ENCODE measurements at regions not wholly inside any gene's neighbourhood (a gene's known extent, or its start where the extent isn't known, plus 50 kb on each side); places are given as distances from the start of the nearest gene placed in this dataset.

DNA sequence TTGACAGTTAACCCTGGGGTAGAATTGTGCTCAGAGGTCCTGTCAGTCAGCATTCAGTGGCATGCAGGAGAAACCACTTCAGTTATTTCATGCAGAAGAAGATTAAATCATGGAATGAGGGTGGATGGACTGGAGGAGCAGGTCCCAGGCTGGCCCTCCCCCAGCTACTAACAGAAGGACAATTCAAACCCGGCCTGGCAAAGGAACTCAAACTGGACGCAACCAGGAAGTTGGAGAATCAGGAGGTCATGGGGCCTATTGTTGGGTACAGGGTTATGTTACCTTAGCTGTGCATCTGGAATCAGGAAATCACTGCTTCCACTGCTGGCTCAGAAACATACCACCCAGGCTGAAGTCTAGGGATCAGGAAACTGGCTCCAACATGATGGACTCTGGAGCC lies 121.4 kb downstream of the GPAT3 start:
- no peak for DNase-seq (ENCODE audit: insufficient read length, low spot score)
- TF ChIP-seq, protein P1, sequence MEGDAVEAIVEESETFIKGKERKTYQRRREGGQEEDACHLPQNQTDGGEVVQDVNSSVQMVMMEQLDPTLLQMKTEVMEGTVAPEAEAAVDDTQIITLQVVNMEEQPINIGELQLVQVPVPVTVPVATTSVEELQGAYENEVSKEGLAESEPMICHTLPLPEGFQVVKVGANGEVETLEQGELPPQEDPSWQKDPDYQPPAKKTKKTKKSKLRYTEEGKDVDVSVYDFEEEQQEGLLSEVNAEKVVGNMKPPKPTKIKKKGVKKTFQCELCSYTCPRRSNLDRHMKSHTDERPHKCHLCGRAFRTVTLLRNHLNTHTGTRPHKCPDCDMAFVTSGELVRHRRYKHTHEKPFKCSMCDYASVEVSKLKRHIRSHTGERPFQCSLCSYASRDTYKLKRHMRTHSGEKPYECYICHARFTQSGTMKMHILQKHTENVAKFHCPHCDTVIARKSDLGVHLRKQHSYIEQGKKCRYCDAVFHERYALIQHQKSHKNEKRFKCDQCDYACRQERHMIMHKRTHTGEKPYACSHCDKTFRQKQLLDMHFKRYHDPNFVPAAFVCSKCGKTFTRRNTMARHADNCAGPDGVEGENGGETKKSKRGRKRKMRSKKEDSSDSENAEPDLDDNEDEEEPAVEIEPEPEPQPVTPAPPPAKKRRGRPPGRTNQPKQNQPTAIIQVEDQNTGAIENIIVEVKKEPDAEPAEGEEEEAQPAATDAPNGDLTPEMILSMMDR (IDR thresholded peaks at IDR 0.05; ENCODE audit: insufficient read depth, missing control alignments) = no peak
- FAIRE-seq = no peak
